ENCODE measurements at regions not wholly inside any gene's neighbourhood (a gene's known extent, or its start where the extent isn't known, plus 50 kb on each side); places are given as distances from the start of the nearest gene placed in this dataset.

DNA sequence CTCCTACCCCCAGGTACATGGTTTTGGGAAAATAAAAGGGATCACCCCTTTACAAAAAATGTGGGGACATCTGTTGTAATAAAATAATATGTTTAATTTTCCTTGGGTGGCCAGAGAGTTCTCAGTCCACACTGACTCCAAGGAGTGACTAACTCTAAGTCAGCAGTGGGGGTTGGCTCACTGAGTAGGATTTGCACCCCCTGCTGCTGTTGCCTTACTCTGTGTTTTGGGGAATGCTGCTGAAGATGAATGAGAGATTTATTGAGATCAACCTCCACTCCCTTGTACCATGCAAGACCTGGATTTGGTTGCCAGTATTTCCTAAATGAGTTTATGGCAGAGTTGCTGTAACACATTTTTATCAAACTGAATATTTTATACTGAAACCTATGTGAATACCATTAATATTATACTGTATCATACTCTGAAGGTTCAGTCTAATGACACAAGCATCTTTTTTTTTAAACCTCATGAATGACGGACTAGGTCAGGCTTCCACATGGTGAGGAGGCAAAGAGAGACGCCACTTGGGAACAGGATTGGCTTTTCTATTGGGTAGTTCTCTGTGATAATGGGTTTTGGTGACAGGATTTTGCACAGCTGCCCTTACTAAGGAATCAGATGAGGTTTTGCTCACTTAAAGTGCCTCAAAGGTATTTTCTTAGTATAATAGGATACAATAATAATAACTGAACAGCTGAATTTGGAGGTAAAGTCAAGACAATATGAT, 121.3 kb upstream of the OSMR start:
- H3K27ac ChIP-seq: no peak overlapping the region
- no peaks in the 10 kb centered on the region for H3K4me1 ChIP-seq
- TF ChIP-seq POLR2AphosphoS5 (IDR thresholded peaks at IDR 0.05) (no peak), POLR2A (IDR thresholded peaks at IDR 0.05) (no peak)
- TF ChIP-seq, protein P1, sequence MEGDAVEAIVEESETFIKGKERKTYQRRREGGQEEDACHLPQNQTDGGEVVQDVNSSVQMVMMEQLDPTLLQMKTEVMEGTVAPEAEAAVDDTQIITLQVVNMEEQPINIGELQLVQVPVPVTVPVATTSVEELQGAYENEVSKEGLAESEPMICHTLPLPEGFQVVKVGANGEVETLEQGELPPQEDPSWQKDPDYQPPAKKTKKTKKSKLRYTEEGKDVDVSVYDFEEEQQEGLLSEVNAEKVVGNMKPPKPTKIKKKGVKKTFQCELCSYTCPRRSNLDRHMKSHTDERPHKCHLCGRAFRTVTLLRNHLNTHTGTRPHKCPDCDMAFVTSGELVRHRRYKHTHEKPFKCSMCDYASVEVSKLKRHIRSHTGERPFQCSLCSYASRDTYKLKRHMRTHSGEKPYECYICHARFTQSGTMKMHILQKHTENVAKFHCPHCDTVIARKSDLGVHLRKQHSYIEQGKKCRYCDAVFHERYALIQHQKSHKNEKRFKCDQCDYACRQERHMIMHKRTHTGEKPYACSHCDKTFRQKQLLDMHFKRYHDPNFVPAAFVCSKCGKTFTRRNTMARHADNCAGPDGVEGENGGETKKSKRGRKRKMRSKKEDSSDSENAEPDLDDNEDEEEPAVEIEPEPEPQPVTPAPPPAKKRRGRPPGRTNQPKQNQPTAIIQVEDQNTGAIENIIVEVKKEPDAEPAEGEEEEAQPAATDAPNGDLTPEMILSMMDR (IDR thresholded peaks at IDR 0.05): no peak
- no peaks in the 10 kb centered on the region for H3K9me3 ChIP-seq
- DNase-seq (ENCODE audit: low spot score in 2 of 2): no peak
- intact Hi-C loops (cut with DNase I; ENCODE audit: low total_unique reads): no loop called here
- H3K27me3 ChIP-seq: no peaks in the 10 kb centered on the region
- H3K36me3 ChIP-seq: no peaks in the 10 kb centered on the region
- no peak overlapping the region for H3K4me3 ChIP-seq

DNA sequence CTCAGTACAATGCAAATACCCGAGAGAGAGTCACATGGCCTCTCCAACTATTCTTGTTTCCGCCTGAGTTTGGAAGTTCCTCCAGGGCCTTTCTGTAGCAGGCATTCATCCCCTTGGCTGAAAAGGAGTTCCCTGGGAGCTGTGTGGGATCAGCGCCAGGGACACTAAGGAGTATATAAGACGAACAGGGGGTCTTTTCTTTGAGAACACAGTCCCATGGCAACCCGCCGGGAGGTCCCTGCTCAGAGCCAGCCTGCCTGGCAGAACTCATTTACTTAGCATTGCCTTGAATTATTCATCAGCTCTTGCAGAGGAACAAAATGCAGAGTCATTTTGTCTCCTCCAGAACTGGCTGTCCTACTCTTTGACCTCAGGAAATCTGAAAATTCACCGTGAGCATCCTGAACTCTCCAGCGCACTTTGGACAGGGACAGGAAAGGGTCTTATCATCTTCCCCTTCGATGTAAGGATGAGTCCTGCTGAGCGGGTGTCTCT, 120.4 kb upstream of the OSMR start:
- TF ChIP-seq POLR2A (IDR thresholded peaks at IDR 0.05): no peak
- TF ChIP-seq POLR2AphosphoS5 (IDR thresholded peaks at IDR 0.05): no peak
- TF ChIP-seq, protein P1 (IDR thresholded peaks at IDR 0.05): no peak
- no peak for DNase-seq (ENCODE audit: low spot score in 2 of 2)
- Histone ChIP-seq H3K27me3 (no peaks in the 10 kb centered on the region), H3K9me3 (no peaks in the 10 kb centered on the region), H3K27ac (no peak overlapping the region), H3K4me3 (no peak overlapping the region), H3K4me1 (no peaks in the 10 kb centered on the region), H3K36me3 (no peaks in the 10 kb centered on the region)
- intact Hi-C loops (cut with DNase I; ENCODE audit: low total_unique reads): no loop called here

DNA sequence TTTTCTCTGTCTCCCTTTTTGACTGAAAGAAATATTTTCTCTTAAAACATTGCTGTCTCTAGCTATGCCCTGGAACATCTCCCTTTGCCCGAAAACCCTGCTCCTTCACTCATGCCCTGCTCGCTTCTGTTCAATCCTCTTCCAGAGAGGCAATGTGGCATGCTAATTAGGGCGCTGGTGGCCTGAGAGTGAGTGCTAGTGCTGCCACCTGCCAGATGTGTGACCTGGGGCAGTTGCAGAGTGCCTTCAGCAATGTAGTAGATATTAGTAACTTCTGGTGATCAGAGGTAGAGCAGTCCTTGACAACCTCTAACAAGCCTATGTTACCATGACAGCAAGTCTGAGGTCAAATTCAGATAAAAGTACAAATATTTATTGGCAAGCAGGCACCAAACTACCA, 119.5 kb upstream of the OSMR start:
- Histone ChIP-seq H3K9me3 (no peaks in the 10 kb centered on the region), H3K27ac (no peak overlapping the region), H3K27me3 (no peaks in the 10 kb centered on the region), H3K4me1 (no peaks in the 10 kb centered on the region), H3K36me3 (no peaks in the 10 kb centered on the region), H3K4me3 (no peak overlapping the region)
- intact Hi-C loops (cut with DNase I; ENCODE audit: low total_unique reads): no loop called here
- TF ChIP-seq POLR2AphosphoS5 (IDR thresholded peaks at IDR 0.05): no peak
- no peak for TF ChIP-seq POLR2A (IDR thresholded peaks at IDR 0.05)
- no peak for DNase-seq (ENCODE audit: low spot score in 2 of 2)

DNA sequence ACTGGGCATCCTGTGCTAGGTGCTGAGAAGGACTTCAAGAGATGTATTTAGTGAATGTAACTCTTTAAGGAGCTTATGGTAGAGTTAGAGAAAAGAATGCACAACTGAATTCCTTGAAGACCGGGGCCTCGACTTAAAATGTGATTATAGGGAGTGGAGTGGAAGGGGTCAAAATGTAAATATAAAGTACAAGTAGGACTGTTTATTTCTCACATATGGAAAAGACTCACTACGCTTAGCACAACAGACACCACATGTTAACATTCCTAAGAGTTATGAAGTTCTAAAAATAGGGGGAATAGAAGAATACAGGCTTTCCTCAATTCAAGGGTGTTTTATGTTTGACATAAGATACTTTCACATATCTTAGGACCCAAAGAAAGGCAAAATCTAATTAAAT, 117.8 kb upstream of the OSMR start:
- TF ChIP-seq POLR2AphosphoS5 (IDR thresholded peaks at IDR 0.05): no peak
- TF ChIP-seq, protein P1 (IDR thresholded peaks at IDR 0.05): no peak
- TF ChIP-seq POLR2A (IDR thresholded peaks at IDR 0.05): no peak
- H3K4me3 ChIP-seq: no peak overlapping the region
- intact Hi-C loops (cut with DNase I; ENCODE audit: low total_unique reads): no loop called here
- no peaks in the 10 kb centered on the region for H3K36me3 ChIP-seq
- DNase-seq (ENCODE audit: low spot score in 2 of 2): no peak
- H3K27me3 ChIP-seq: no peaks in the 10 kb centered on the region
- no peak overlapping the region for H3K27ac ChIP-seq
- H3K9me3 ChIP-seq: no peaks in the 10 kb centered on the region
- no peaks in the 10 kb centered on the region for H3K4me1 ChIP-seq

DNA sequence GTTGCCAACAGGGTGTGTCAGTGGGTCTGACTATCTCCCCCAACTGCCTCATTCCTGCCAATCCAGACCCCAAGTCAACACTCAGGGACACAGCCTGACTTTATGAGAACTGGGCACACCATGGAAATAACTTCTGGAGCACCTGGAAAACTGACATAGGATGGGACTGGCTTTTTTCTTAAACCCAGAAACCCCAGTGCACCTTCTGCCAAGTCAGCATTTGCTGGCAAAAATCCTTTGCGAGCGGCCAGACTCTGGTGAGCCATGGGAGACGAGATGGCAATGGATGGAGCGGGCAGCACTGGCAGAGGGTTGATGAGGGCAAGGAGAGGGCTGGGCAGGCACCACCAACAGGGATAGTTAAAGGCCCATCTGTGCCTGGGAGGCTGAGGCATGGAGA, 114.4 kb upstream of the OSMR start:
- DNase-seq (ENCODE audit: low spot score in 2 of 2): no peak
- no peaks in the 10 kb centered on the region for H3K36me3 ChIP-seq
- no peaks in the 10 kb centered on the region for H3K9me3 ChIP-seq
- no peaks in the 10 kb centered on the region for H3K4me1 ChIP-seq
- no peak overlapping the region for H3K4me3 ChIP-seq
- H3K27me3 ChIP-seq: no peaks in the 10 kb centered on the region
- intact Hi-C loops (cut with DNase I; ENCODE audit: low total_unique reads): no loop called here
- H3K27ac ChIP-seq: no peak overlapping the region
- TF ChIP-seq POLR2A (IDR thresholded peaks at IDR 0.05) (no peak), POLR2AphosphoS5 (IDR thresholded peaks at IDR 0.05) (no peak)
- TF ChIP-seq, protein P1 (IDR thresholded peaks at IDR 0.05): no peak

Measured in breast epithelium (tissue), 4 donors.